ENCODE measurements at regions not wholly inside any gene's neighbourhood (a gene's known extent, or its start where the extent isn't known, plus 50 kb on each side); places are given as distances from the start of the nearest gene placed in this dataset.

- intact Hi-C loops (cut with DNase I), result no loop called here
- H3K9me3 ChIP-seq, result peaks cover 0 to 26% of the 10 kb centered on the region in 2 donors
- H3K4me1 ChIP-seq, result peaks cover 0 to 3% of the 10 kb centered on the region in 2 donors
- TF ChIP-seq CTCF (IDR thresholded peaks at IDR 0.05), result no peak
- peaks cover 0 to 6% of the 10 kb centered on the region in 2 donors for H3K36me3 ChIP-seq
- no peak overlapping the region for H3K27ac ChIP-seq
- ATAC-seq, result no peak
- H3K27me3 ChIP-seq, result no peaks in the 10 kb centered on the region
- no peak for DNase-seq
- H3K4me3 ChIP-seq, result no peak overlapping the region
Observed at GRCh38 chr19:27744926-27745768, 1467.8 kb downstream of the UQCRFS1 start.

- no peak for ATAC-seq
- peaks cover 0 to 44% of the 10 kb centered on the region in 2 donors for H3K9me3 ChIP-seq
- TF ChIP-seq CTCF (IDR thresholded peaks at IDR 0.05), result no peak
- no peak overlapping the region for H3K27ac ChIP-seq
- H3K4me3 ChIP-seq, result no peak overlapping the region
- intact Hi-C loops (cut with DNase I), result no loop called here
- H3K27me3 ChIP-seq, result no peaks in the 10 kb centered on the region
- no peak for DNase-seq
- peaks cover 0 to 33% of the 10 kb centered on the region in 2 donors for H3K36me3 ChIP-seq
- H3K4me1 ChIP-seq, result peaks cover 0 to 3% of the 10 kb centered on the region in 2 donors
Observed at GRCh38 chr19:27742041-27742440, 1470.9 kb downstream of the UQCRFS1 start.

GRCh38 chr19:27741236-27741635 lies 1471.7 kb downstream of the UQCRFS1 start:
- ATAC-seq, result no peak
- TF ChIP-seq CTCF (IDR thresholded peaks at IDR 0.05), result no peak

GRCh38 chr19:27740396-27740795 lies 1472.6 kb downstream of the UQCRFS1 start:
- intact Hi-C loops (cut with DNase I), result no loop called here

More at GRCh38 chr19:27741236-27741635, 1471.7 kb downstream of the UQCRFS1 start:
- Histone ChIP-seq H3K27me3 (no peaks in the 10 kb centered on the region), H3K36me3 (peaks cover 0 to 41% of the 10 kb centered on the region in 2 donors), H3K4me3 (no peak overlapping the region), H3K27ac (no peak overlapping the region), H3K9me3 (peaks cover 0 to 49% of the 10 kb centered on the region in 2 donors), H3K4me1 (no peaks in the 10 kb centered on the region)
- DNase-seq, result no peak
- intact Hi-C loops (cut with DNase I), result no loop called here

More at GRCh38 chr19:27740396-27740795, 1472.6 kb downstream of the UQCRFS1 start:
- Histone ChIP-seq H3K27ac (no peak overlapping the region), H3K36me3 (peaks cover 0 to 50% of the 10 kb centered on the region in 2 donors), H3K4me1 (no peaks in the 10 kb centered on the region), H3K9me3 (peaks cover 0 to 54% of the 10 kb centered on the region in 2 donors), H3K4me3 (no peak overlapping the region), H3K27me3 (no peaks in the 10 kb centered on the region)
- no peak for DNase-seq
- no peak for TF ChIP-seq CTCF (IDR thresholded peaks at IDR 0.05)
- no peak for ATAC-seq

Data from left lung (tissue), 4 donors.